ENCODE measurements at regions not wholly inside any gene's neighbourhood (a gene's known extent, or its start where the extent isn't known, plus 50 kb on each side); places are given as distances from the start of the nearest gene placed in this dataset.

- no peak overlapping the region for H2AFZ ChIP-seq (ENCODE audit: low read depth, low read length, poor library complexity, severe bottlenecking)
- intact Hi-C loops (cut with micrococcal nuclease) = loop anchor here (2.0 to 5.0 kb wide), 2 partner anchors 84 to 339 kb away; no protein-coding TSS in a partner anchor
Observed at GRCh38 chr22:25362883-25363240, 143.4 kb downstream of the CRYBB2 start.

More at GRCh38 chr22:25362883-25363240, 143.4 kb downstream of the CRYBB2 start:
- Histone ChIP-seq H3K27ac (ENCODE audit: low read depth, low read length) (no peak overlapping the region), H4K20me1 (ENCODE audit: insufficient read depth) (no peaks in the 10 kb centered on the region), H3K4me1 (ENCODE audit: control insufficient read depth in 1 of 2, insufficient read depth in 2 of 2, low read length in 2 of 2) (no peaks in the 10 kb centered on the region; a peak in 1 of 4 replicates), H3K4me2 (ENCODE audit: low read length) (no peak overlapping the region), H3K9me3 (ENCODE audit: control insufficient read depth in 1 of 2, insufficient read depth in 1 of 2, low read depth in 1 of 2, low read length in 2 of 2) (no peaks in the 10 kb centered on the region), H3K9ac (ENCODE audit: low read length) (no peak overlapping the region), H3K79me2 (ENCODE audit: insufficient read depth, low read length) (0 out of 2 replicates have a peak, but pooled peaks cover 3% of the 10 kb centered on the region), H3K9me2 (ENCODE audit: insufficient read depth) (no peaks in the 10 kb centered on the region), H3K4me3 (replicated peaks in 1 of 2; ENCODE audit: low read depth in 1 of 2, low read length in 2 of 2) (no peak overlapping the region), H3K27me3 (ENCODE audit: insufficient read depth, low read length) (no peaks in the 10 kb centered on the region), H3K36me3 (ENCODE audit: control insufficient read depth in 1 of 2, insufficient read depth in 2 of 2, low read length in 2 of 2) (peaks cover 0 to 4% of the 10 kb centered on the region in 2 experiments; a peak in 2 of 4 replicates)
- no peak for TF ChIP-seq ELF1 (IDR thresholded peaks at IDR 0.05; ENCODE audit: borderline replicate concordance, low read depth)
- no peak for TF ChIP-seq EZH2 (IDR thresholded peaks at IDR 0.05)
- no peak for TF ChIP-seq ZBTB33 (IDR thresholded peaks at IDR 0.05; ENCODE audit: extremely low read depth, insufficient replicate concordance, low read length)
- TF ChIP-seq POLR2AphosphoS5 (IDR thresholded peaks at IDR 0.05; ENCODE audit: low read depth, low read length) = no peak
- no peak for TF ChIP-seq ZFX (IDR thresholded peaks at IDR 0.05)
- TF ChIP-seq CEBPB (IDR thresholded peaks at IDR 0.05; ENCODE audit: low read depth) = no peak
- TF ChIP-seq REST (IDR thresholded peaks at IDR 0.05; ENCODE audit: low read depth) = no peak
- TF ChIP-seq ZNF274 (IDR thresholded peaks at IDR 0.05; ENCODE audit: low read depth, low read length) = no peak
- no peak for TF ChIP-seq SRF (IDR thresholded peaks at IDR 0.05; ENCODE audit: low read depth)
- TF ChIP-seq CTCF (IDR thresholded peaks at IDR 0.05 in 2 of 3, conservative IDR thresholded peaks at IDR 0.05 in 1 of 3; ENCODE audit: borderline replicate concordance in 1 of 3, insufficient read depth in 1 of 3, low read depth in 2 of 3, low read length in 2 of 3) = no peak
- TF ChIP-seq MAX (IDR thresholded peaks at IDR 0.05) = no peak
- no peak for TF ChIP-seq CBX3 (IDR thresholded peaks at IDR 0.05; ENCODE audit: low read depth)
- no peak for TF ChIP-seq SIN3A (IDR thresholded peaks at IDR 0.05; ENCODE audit: low read depth)
- TF ChIP-seq SP1 (IDR thresholded peaks at IDR 0.05; ENCODE audit: low read depth) = no peak
- TF ChIP-seq EGR1 (IDR thresholded peaks at IDR 0.05; ENCODE audit: low read depth) = no peak
- no peak for TF ChIP-seq RAD21 (IDR thresholded peaks at IDR 0.05; ENCODE audit: low read depth)
- no peak for TF ChIP-seq FOSL1 (IDR thresholded peaks at IDR 0.05; ENCODE audit: low read depth)
- no peak for TF ChIP-seq EZH2phosphoT487 (IDR thresholded peaks at IDR 0.05; ENCODE audit: borderline replicate concordance)
- no peak for TF ChIP-seq POLR2A (IDR thresholded peaks at IDR 0.05; ENCODE audit: borderline replicate concordance, extremely low read depth, insufficient read depth, insufficient read length)
- no peak for DNase-seq (ENCODE audit: low read depth, low spot score)
- ChIA-PET POLR2A (no interaction called here), RAD21 (ENCODE audit: low non-redundant PET in 1 of 2, low total read pairs in 2 of 2, uncharacterized antibody in 2 of 2, unreplicated experiment in 2 of 2) (no interaction called here), CTCF (no interaction called here)
- no peak for ATAC-seq
- no TSS peak for BruUV-seq (replicated peaks)
